HG03575 (cell line): ENCODE measurements at regions not wholly inside any gene's neighbourhood (a gene's known extent, or its start where the extent isn't known, plus 50 kb on each side); places are given as distances from the start of the nearest gene placed in this dataset.

Experiments
- ATAC-seq: cut with Tn5 transposase; IDR thresholded peaks from one replicate; pipeline ENCODE4 v1.9.1; 2021; ENCODE audit not compliant: unreplicated experiment, insufficient number of reproducible peaks, low FRiP score; ENCODE audit errors: extremely low read depth

GRCh38 chr3:28780480-28780879 is 431.9 kb upstream of the AZI2 start:
- no peak for ATAC-seq

GRCh38 chr3:28781053-28781452 is 432.4 kb upstream of the AZI2 start:
- ATAC-seq = no peak

GRCh38 chr3:28786446-28786845 is 437.8 kb upstream of the AZI2 start:
- ATAC-seq = no peak

GRCh38 chr3:28788571-28788970 is 439.9 kb upstream of the AZI2 start:
- ATAC-seq = no peak

- ATAC-seq = no peak
Measured at GRCh38 chr3:28791713-28792255, 443.2 kb upstream of the AZI2 start.

- no peak for ATAC-seq
Measured at GRCh38 chr3:28792604-28793003, 444.0 kb upstream of the AZI2 start.

GRCh38 chr3:28799084-28799483 is 450.5 kb upstream of the AZI2 start:
- ATAC-seq = no peak

GRCh38 chr3:28800203-28800602 is 451.6 kb upstream of the AZI2 start:
- ATAC-seq = no peak

- no peak for ATAC-seq
Measured at GRCh38 chr3:28808068-28808467, 459.4 kb upstream of the AZI2 start.

- ATAC-seq = no peak
Measured at GRCh38 chr3:28816017-28816416, 464.9 kb upstream of the RBMS3 start.

- ATAC-seq = no peak
Measured at GRCh38 chr3:28824316-28824715, 456.6 kb upstream of the RBMS3 start.

- no peak for ATAC-seq
Measured at GRCh38 chr3:28826840-28827239, 454.0 kb upstream of the RBMS3 start.

- ATAC-seq = no peak
Measured at GRCh38 chr3:28835249-28835648, 445.6 kb upstream of the RBMS3 start.

GRCh38 chr3:28835751-28836150 is 445.1 kb upstream of the RBMS3 start:
- no peak for ATAC-seq

- ATAC-seq = no peak
Measured at GRCh38 chr3:28836199-28836598, 444.7 kb upstream of the RBMS3 start.

- ATAC-seq = peak; percentile 69
Measured at GRCh38 chr3:28840976-28841376, 439.9 kb upstream of the RBMS3 start.

GRCh38 chr3:28841441-28841840 is 439.4 kb upstream of the RBMS3 start:
- no peak for ATAC-seq

- ATAC-seq = no peak
Measured at GRCh38 chr3:28844298-28845005, 436.4 kb upstream of the RBMS3 start.

- no peak for ATAC-seq
Measured at GRCh38 chr3:28845006-28845324, 435.9 kb upstream of the RBMS3 start.

GRCh38 chr3:28846971-28847478 is 433.8 kb upstream of the RBMS3 start:
- ATAC-seq = no peak

GRCh38 chr3:28847736-28848135 is 433.1 kb upstream of the RBMS3 start:
- ATAC-seq = no peak
